GM21723 (cell line): ENCODE measurements at regions not wholly inside any gene's neighbourhood (a gene's known extent, or its start where the extent isn't known, plus 50 kb on each side); places are given as distances from the start of the nearest gene placed in this dataset.

Experiments
- ATAC-seq: cut with Tn5 transposase; IDR thresholded peaks from one replicate; pipeline ENCODE4 v1.9.1; 2021; ENCODE audit warnings: mild to moderate bottlenecking, moderate library complexity; ENCODE audit not compliant: unreplicated experiment

- no peak for ATAC-seq
These were observed 118.7 kb upstream of the LARGE1 start for GRCh38 chr22:34038801-34039555.

GRCh38 chr22:34045311-34045710 is 125.0 kb upstream of the LARGE1 start:
- no peak for ATAC-seq

- no peak for ATAC-seq
These were observed 135.4 kb upstream of the LARGE1 start for GRCh38 chr22:34055525-34056200.

- ATAC-seq: no peak
These were observed 137.4 kb upstream of the LARGE1 start for GRCh38 chr22:34057726-34058125.

GRCh38 chr22:34064696-34065095 is 144.4 kb upstream of the LARGE1 start:
- ATAC-seq: no peak

GRCh38 chr22:34067031-34067430 is 146.8 kb upstream of the LARGE1 start:
- ATAC-seq: no peak

- no peak for ATAC-seq
These were observed 147.7 kb upstream of the LARGE1 start for GRCh38 chr22:34068001-34068400.

GRCh38 chr22:34070051-34070450 is 149.8 kb upstream of the LARGE1 start:
- ATAC-seq: no peak

- no peak for ATAC-seq
These were observed 150.3 kb upstream of the LARGE1 start for GRCh38 chr22:34070531-34070930.

- ATAC-seq: no peak
These were observed 152.3 kb upstream of the LARGE1 start for GRCh38 chr22:34072585-34072984.

- ATAC-seq: no peak
These were observed 160.2 kb upstream of the LARGE1 start for GRCh38 chr22:34080433-34080832.

- no peak for ATAC-seq
These were observed 176.5 kb upstream of the LARGE1 start for GRCh38 chr22:34096770-34097169.

- no peak for ATAC-seq
These were observed 179.0 kb upstream of the LARGE1 start for GRCh38 chr22:34099278-34099677.

- ATAC-seq: no peak
These were observed 182.4 kb upstream of the LARGE1 start for GRCh38 chr22:34102633-34103032.

GRCh38 chr22:34105461-34106062 is 185.3 kb upstream of the LARGE1 start:
- ATAC-seq: no peak

GRCh38 chr22:34108168-34108567 is 187.9 kb upstream of the LARGE1 start:
- ATAC-seq: no peak

- ATAC-seq: no peak
These were observed 191.0 kb upstream of the LARGE1 start for GRCh38 chr22:34111210-34111824.

GRCh38 chr22:34113381-34113780 is 193.1 kb upstream of the LARGE1 start:
- no peak for ATAC-seq

GRCh38 chr22:34114406-34114805 is 194.1 kb upstream of the LARGE1 start:
- ATAC-seq: no peak

- ATAC-seq: no peak
These were observed 195.4 kb upstream of the LARGE1 start for GRCh38 chr22:34115722-34116121.

GRCh38 chr22:34116126-34116525 is 195.8 kb upstream of the LARGE1 start:
- no peak for ATAC-seq

- no peak for ATAC-seq
These were observed 201.8 kb upstream of the LARGE1 start for GRCh38 chr22:34122042-34122441.
